ENCODE measurements at regions not wholly inside any gene's neighbourhood (a gene's known extent, or its start where the extent isn't known, plus 50 kb on each side); places are given as distances from the start of the nearest gene placed in this dataset.
A peak's percentile ranks its signal among the peaks of the same experiment; 100 is the strongest.
"Not testable (repeated sequence)": the region's sequence is repeated elsewhere in the genome, so short reads cannot be mapped to it uniquely, and the experiment has no call there.

DNA sequence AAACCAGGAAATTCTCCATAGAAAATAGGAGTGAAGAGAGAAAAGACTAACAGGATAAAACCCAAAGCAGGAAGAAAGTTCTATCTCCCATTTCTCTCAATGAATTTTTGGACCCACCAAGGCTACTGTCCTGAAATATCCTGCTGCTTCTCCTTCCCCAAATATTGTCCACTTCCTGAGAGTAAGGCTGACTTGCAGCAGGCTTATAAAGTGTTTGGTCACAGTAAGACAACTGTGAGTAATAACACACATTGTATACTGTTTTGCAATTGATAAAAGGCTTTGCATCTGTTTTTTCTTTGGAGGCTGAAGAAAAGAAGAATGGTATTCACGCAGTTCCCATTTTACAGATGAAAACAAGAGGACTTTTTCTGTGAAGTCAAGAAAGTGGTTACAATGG is 52.8 kb downstream of the FOXD4L6 start:
- Mint-ChIP-seq H3K27me3 (ENCODE audit: low read depth in 3 of 3) (peaks cover 41 to 49% (median 46%) of the 10 kb centered on the region in 3 donors), H3K9me3 (peaks cover 0 to 14% (median 5%) of the 10 kb centered on the region in 7 donors), H3K4me1 (peaks cover 13% of the 10 kb centered on the region)
- H3K9me3 ChIP-seq (replicated peaks in 1 of 2; ENCODE audit: control insufficient read depth in 1 of 2, insufficient read depth in 1 of 2, low read length in 2 of 2); DNase-seq; H3K36me3 ChIP-seq (replicated peaks in 1 of 2; ENCODE audit: control insufficient read depth in 1 of 2, insufficient read depth in 2 of 2, low read length in 2 of 2); H3K27ac ChIP-seq (ENCODE audit: low read depth in 1 of 2, low read length in 2 of 2); intact Hi-C loops (cut with micrococcal nuclease); H3K4me3 ChIP-seq (replicated peaks in 1 of 3; ENCODE audit: low read depth in 2 of 3, low read length in 3 of 3); H4K20me1 ChIP-seq (ENCODE audit: insufficient read depth, low read length); H3K9ac ChIP-seq (ENCODE audit: insufficient read depth, low read length, poor library complexity, severe bottlenecking); H3K36me3 Mint-ChIP-seq; H2AFZ ChIP-seq (ENCODE audit: insufficient read depth, low read depth, low read length, poor library complexity, severe bottlenecking); H3K4me2 ChIP-seq (replicated peaks; ENCODE audit: extremely low read depth, low read length, poor library complexity, severe bottlenecking); H3K79me2 ChIP-seq (ENCODE audit: insufficient read depth, low read length); H3K4me3 Mint-ChIP-seq; H3K27ac Mint-ChIP-seq: not testable (repeated sequence)
- peaks cover 30 to 42% of the 10 kb centered on the region in 2 donors for H3K27me3 ChIP-seq (ENCODE audit: control insufficient read depth in 2 of 2, insufficient read depth in 2 of 2, low read length in 2 of 2)
- peaks cover 0 to 11% of the 10 kb centered on the region in 2 donors for H3K4me1 ChIP-seq (ENCODE audit: control insufficient read depth in 1 of 2, insufficient read depth in 2 of 2, low read length in 2 of 2)
- no CpG with 5 or more reads among the region's 1 CpG for WGBS (ENCODE audit: insufficient coverage)

DNA sequence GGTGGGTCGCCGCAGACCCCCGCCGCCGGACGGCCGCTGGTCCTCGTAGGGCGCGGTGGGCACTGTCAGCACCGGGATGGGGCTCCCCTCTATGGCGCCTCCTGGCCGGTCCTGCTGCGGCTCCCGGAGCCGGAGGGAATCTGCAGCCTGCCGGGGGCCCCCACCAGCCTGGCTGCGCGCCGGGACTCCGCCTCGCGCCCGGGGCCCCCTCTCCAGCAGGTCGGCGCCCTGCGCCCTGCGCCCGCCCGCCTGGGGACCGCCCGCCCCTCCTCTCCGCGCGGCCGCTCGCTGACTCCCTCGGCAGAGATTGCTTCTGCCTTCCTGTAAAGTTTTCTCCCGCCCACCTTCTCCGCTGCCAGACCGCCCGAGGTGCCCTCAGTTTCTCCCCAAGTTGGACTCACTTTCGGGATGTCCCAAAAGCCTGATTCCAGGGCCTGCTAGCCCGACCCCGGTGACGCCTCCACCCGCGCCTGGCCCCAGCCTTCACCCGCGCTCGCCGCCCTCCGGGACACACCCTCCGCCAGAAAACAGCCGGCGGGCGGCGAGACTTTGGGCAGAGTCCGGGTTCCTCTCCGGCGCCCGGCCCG is 54.0 kb downstream of the FOXD4L6 start:
- H3K27ac ChIP-seq (ENCODE audit: low read depth in 1 of 2, low read length in 2 of 2); H3K27ac Mint-ChIP-seq; intact Hi-C loops (cut with micrococcal nuclease); H3K36me3 ChIP-seq (replicated peaks in 1 of 2; ENCODE audit: control insufficient read depth in 1 of 2, insufficient read depth in 2 of 2, low read length in 2 of 2); H3K9me3 ChIP-seq (replicated peaks in 1 of 2; ENCODE audit: control insufficient read depth in 1 of 2, insufficient read depth in 1 of 2, low read length in 2 of 2); H4K20me1 ChIP-seq (ENCODE audit: insufficient read depth, low read length); DNase-seq; H3K36me3 Mint-ChIP-seq; H3K79me2 ChIP-seq (ENCODE audit: insufficient read depth, low read length); H3K9ac ChIP-seq (ENCODE audit: insufficient read depth, low read length, poor library complexity, severe bottlenecking): not testable (repeated sequence)
- H3K9me3 Mint-ChIP-seq, result peaks cover 0 to 14% (median 5%) of the 10 kb centered on the region in 7 donors
- Histone ChIP-seq H3K4me1 (ENCODE audit: control insufficient read depth in 1 of 2, insufficient read depth in 2 of 2, low read length in 2 of 2) (peaks cover 0 to 11% of the 10 kb centered on the region in 2 donors), H3K4me3 (replicated peaks in 1 of 3; ENCODE audit: low read depth in 2 of 3, low read length in 3 of 3) (peak overlapping the region in 2 of 3 experiments; percentile 29 to 54), H3K27me3 (ENCODE audit: control insufficient read depth in 2 of 2, insufficient read depth in 2 of 2, low read length in 2 of 2) (peaks cover 32 to 38% of the 10 kb centered on the region in 2 donors), H3K4me2 (replicated peaks; ENCODE audit: extremely low read depth, low read length, poor library complexity, severe bottlenecking) (peak overlapping the region; percentile 36), H2AFZ (ENCODE audit: insufficient read depth, low read depth, low read length, poor library complexity, severe bottlenecking) (peak overlapping the region; percentile 55)
- peaks cover 41 to 49% (median 46%) of the 10 kb centered on the region in 3 donors for H3K27me3 Mint-ChIP-seq (ENCODE audit: low read depth in 3 of 3)
- H3K4me3 Mint-ChIP-seq, result peak overlapping the region; percentile 79 to 93
- 6% methylated on average over 48 of the region's 63 CpGs for WGBS (ENCODE audit: insufficient coverage)
- peaks cover 13% of the 10 kb centered on the region for H3K4me1 Mint-ChIP-seq

DNA sequence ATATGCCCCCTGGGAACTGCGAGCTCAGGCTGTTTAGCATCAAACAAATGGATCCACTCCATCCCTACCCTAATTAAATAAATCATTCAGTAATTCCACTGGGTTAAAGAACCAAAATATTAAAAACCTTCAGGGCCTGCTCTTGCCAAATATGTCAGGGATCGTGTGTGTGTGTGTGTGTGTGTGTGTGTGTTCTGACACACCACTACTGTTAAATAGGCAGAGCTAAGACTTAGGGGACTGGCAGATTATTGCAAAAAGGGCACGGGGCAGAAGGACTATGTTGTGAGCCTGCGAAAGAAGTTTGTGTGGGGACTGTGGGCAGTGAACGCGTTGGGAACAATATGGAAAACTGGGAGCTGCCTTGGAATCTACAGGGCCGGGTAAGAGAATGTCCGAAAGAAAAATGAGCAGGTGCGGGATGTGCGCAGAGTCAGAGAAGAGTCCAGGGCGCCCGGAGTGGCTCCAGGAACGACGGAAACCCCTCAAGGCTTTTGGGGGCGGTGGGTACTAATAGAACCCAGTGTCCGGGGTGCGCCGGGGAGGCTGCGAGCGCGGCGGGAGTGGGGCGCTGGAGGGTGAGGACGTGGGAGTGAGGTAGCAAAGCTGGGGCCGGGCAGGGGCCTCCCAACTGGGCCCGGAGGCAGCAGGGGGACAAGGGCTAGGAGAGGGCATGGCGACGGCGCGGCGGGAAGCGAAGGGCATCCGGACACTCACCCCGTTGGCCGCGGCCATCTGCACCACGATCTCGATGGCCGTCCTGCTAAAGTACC is 54.8 kb downstream of the FOXD4L6 start:
- H3K36me3 ChIP-seq (replicated peaks in 1 of 2; ENCODE audit: control insufficient read depth in 1 of 2, insufficient read depth in 2 of 2, low read length in 2 of 2); intact Hi-C loops (cut with micrococcal nuclease); H3K36me3 Mint-ChIP-seq; H3K4me2 ChIP-seq (replicated peaks; ENCODE audit: extremely low read depth, low read length, poor library complexity, severe bottlenecking); H3K9ac ChIP-seq (ENCODE audit: insufficient read depth, low read length, poor library complexity, severe bottlenecking); H4K20me1 ChIP-seq (ENCODE audit: insufficient read depth, low read length); H3K27ac Mint-ChIP-seq; H2AFZ ChIP-seq (ENCODE audit: insufficient read depth, low read depth, low read length, poor library complexity, severe bottlenecking); H3K4me3 ChIP-seq (replicated peaks in 1 of 3; ENCODE audit: low read depth in 2 of 3, low read length in 3 of 3); H3K79me2 ChIP-seq (ENCODE audit: insufficient read depth, low read length); H3K9me3 ChIP-seq (replicated peaks in 1 of 2; ENCODE audit: control insufficient read depth in 1 of 2, insufficient read depth in 1 of 2, low read length in 2 of 2); DNase-seq; H3K27ac ChIP-seq (ENCODE audit: low read depth in 1 of 2, low read length in 2 of 2): not testable (repeated sequence)
- peaks cover 13% of the 10 kb centered on the region for H3K4me1 Mint-ChIP-seq
- Histone ChIP-seq H3K27me3 (ENCODE audit: control insufficient read depth in 2 of 2, insufficient read depth in 2 of 2, low read length in 2 of 2) (peaks cover 32 to 36% of the 10 kb centered on the region in 2 donors), H3K4me1 (ENCODE audit: control insufficient read depth in 1 of 2, insufficient read depth in 2 of 2, low read length in 2 of 2) (peaks cover 0 to 11% of the 10 kb centered on the region in 2 donors)
- peaks cover 0 to 14% (median 5%) of the 10 kb centered on the region in 7 donors for H3K9me3 Mint-ChIP-seq
- 22% methylated on average over 27 of the region's 39 CpGs for WGBS (ENCODE audit: insufficient coverage)
- H3K4me3 Mint-ChIP-seq, result peak overlapping the region in 1 of 2 donors; percentile 78
- peaks cover 39 to 50% (median 47%) of the 10 kb centered on the region in 3 donors for H3K27me3 Mint-ChIP-seq (ENCODE audit: low read depth in 3 of 3)

DNA sequence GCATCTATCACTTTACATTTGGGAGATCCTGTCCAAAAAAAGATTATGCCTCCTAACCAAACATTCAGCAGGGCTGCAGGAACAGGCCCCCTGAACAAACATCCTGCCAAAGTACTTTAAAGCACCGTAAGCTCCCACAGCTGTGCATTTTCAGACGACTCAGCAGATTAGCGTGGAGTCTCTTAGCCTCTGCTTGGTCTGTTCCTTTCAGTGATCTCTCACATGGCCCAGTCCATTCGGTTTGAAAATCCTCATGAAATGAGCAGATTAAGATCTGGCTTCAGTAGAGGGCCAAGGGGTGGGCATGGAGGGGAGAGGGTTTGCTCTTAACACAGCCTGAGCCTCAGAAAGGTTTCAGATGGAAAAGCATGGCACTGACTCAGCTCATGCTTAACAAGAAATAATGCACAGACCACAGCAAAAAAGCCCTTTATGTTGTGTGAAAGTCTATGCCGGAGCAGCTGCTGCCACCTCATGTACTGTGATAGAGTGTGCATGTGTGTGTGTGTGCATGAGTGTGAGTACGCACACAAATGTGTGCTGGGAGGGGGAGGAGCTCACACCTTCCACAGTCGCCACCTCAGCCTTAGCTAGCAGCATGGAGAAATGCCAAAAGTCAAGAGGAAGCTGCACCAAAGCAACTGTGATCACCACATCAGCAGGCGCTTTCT is 64.2 kb downstream of the FOXD4L6 start:
- H3K27me3 Mint-ChIP-seq (ENCODE audit: low read depth in 3 of 3); H3K36me3 Mint-ChIP-seq; H4K20me1 ChIP-seq (ENCODE audit: insufficient read depth, low read length); intact Hi-C loops (cut with micrococcal nuclease); H3K4me3 ChIP-seq (replicated peaks in 1 of 3; ENCODE audit: low read depth in 2 of 3, low read length in 3 of 3); H3K9me3 Mint-ChIP-seq; H3K27me3 ChIP-seq (ENCODE audit: control insufficient read depth in 2 of 2, insufficient read depth in 2 of 2, low read length in 2 of 2); H3K4me1 ChIP-seq (ENCODE audit: control insufficient read depth in 1 of 2, insufficient read depth in 2 of 2, low read length in 2 of 2); H3K9me3 ChIP-seq (replicated peaks in 1 of 2; ENCODE audit: control insufficient read depth in 1 of 2, insufficient read depth in 1 of 2, low read length in 2 of 2); H3K27ac ChIP-seq (ENCODE audit: low read depth in 1 of 2, low read length in 2 of 2); H2AFZ ChIP-seq (ENCODE audit: insufficient read depth, low read depth, low read length, poor library complexity, severe bottlenecking); H3K4me1 Mint-ChIP-seq; DNase-seq; H3K4me2 ChIP-seq (replicated peaks; ENCODE audit: extremely low read depth, low read length, poor library complexity, severe bottlenecking); H3K36me3 ChIP-seq (replicated peaks in 1 of 2; ENCODE audit: control insufficient read depth in 1 of 2, insufficient read depth in 2 of 2, low read length in 2 of 2); H3K9ac ChIP-seq (ENCODE audit: insufficient read depth, low read length, poor library complexity, severe bottlenecking); H3K79me2 ChIP-seq (ENCODE audit: insufficient read depth, low read length): not testable (repeated sequence)
- WGBS (ENCODE audit: insufficient coverage), result 0% methylated on average over 1 of the region's 8 CpGs
- Mint-ChIP-seq H3K27ac (peak overlapping the region in 5 of 7 donors; percentile 10 to 38 (median 16)), H3K4me3 (peak overlapping the region; percentile 16 to 46)
